ENCODE measurements at regions not wholly inside any gene's neighbourhood (a gene's known extent, or its start where the extent isn't known, plus 50 kb on each side); places are given as distances from the start of the nearest gene placed in this dataset.

- WGBS, 3 donors: 47 to 63% (median 55%) methylated on average over 6 of the region's 6 CpGs
- Histone ChIP-seq H3K27me3 (no peaks in the 10 kb centered on the region), H3K4me1 (ENCODE audit: insufficient read depth) (no peaks in the 10 kb centered on the region), H3K9me3 (no peaks in the 10 kb centered on the region), H3K36me3 (no peaks in the 10 kb centered on the region), H3K27ac (no peak overlapping the region), H3K4me3 (no peak overlapping the region)
- intact Hi-C loops (cut with DNase I): no loop called here
- TF ChIP-seq CTCF (IDR thresholded peaks at IDR 0.05): no peak
- no peak for TF ChIP-seq POLR2A (IDR thresholded peaks at IDR 0.05)
- no peak for TF ChIP-seq EP300 (IDR thresholded peaks at IDR 0.05)
- no peak for DNase-seq
These were observed 50.0 kb upstream of the CORO2B start for GRCh38 chr15:68528626-68529290.
